Stimulated activated CD4-positive, alpha-beta T cell treated with anti-CD3 and anti-CD28 coated beads, Interleukin-4, amount 100 ng/mL, for 1 hour (primary cell): ENCODE measurements at regions not wholly inside any gene's neighbourhood (a gene's known extent, or its start where the extent isn't known, plus 50 kb on each side); places are given as distances from the start of the nearest gene placed in this dataset.
"Not testable (repeated sequence)": the region's sequence is repeated elsewhere in the genome, so short reads cannot be mapped to it uniquely, and the experiment has no call there.

ENCODE experiments used
- DNase-seq: peaks from one replicate; pipeline ENCODE4 v3.0.0-alpha.2; 2020

DNA sequence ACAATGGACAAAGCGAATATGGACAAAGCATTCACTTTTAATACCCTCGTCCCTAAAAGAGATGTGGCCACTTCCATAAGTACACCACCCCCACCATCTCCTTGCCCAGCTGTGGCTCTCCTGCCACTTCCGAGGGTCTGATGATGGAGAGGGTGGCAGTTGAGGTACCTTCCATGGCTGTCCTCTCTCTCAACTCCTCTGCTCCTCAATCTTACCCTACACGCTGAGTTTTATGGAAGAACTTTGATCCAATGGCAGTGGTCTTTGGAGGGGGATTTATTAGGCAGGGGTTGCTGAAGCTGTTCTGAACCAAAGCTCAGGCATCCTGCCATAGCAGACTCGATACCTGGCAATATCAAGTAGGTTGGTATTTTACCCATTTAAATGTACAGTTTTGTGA is 413.0 kb downstream of the TSHZ3 start:
- DNase-seq, result no peak

DNA sequence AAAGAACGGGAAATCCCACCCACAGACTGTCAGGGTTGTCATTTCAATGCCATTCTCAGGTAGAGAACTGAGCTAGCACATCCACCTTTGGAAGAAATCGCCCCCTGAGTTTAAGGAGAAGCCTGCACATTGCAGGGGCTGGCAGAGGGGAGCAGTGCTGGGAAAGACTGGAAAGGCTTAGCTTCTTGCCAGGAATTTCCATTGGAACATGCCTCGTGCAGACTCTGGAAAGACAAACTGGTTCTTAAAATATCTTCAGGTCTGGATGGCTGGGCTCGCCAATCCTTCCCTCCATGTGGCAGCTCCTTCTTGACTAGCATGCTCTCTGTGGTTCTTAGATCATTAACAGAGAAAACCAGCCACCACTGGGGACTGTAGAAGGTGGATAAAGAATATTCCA is 414.1 kb downstream of the TSHZ3 start:
- no peak for DNase-seq

DNA sequence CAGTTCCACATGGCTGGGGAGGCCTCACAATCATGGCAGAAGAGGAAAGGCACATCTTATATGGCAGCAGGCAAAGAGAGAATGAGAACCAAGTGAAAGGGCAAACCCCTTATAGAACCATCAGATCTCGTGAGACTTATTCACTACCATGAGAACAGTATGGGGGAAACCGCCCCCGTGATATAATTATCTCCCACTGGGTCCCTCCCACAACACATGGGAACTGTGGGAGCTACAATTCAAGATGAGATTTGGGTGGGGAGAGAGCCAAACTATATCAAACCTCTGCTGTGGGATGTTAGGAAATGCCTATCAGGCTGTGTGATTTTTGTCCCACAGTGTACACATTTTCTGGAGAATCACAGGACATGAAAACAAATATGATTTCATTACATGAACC is 415.8 kb downstream of the TSHZ3 start:
- not testable (repeated sequence) for DNase-seq

DNA sequence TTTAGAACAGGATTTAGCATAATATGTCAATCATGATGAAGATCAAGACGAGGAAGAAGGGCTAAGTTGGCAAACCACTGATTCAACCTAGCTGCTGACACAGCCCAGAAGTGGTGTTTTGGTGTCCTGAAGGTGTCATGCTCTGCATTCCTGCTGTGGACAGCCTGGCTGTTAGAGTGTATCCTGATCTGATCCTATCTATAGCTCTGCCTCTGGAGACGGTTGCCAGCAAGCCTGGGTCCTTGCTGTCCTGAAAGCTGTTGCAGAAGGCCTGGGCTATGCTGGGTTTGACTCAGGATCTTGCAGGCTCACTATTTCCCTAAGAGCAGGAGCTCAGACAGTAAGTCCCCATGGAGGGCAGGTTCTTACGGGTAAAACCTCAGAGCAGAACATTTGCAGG is 416.4 kb downstream of the TSHZ3 start:
- no peak for DNase-seq

DNA sequence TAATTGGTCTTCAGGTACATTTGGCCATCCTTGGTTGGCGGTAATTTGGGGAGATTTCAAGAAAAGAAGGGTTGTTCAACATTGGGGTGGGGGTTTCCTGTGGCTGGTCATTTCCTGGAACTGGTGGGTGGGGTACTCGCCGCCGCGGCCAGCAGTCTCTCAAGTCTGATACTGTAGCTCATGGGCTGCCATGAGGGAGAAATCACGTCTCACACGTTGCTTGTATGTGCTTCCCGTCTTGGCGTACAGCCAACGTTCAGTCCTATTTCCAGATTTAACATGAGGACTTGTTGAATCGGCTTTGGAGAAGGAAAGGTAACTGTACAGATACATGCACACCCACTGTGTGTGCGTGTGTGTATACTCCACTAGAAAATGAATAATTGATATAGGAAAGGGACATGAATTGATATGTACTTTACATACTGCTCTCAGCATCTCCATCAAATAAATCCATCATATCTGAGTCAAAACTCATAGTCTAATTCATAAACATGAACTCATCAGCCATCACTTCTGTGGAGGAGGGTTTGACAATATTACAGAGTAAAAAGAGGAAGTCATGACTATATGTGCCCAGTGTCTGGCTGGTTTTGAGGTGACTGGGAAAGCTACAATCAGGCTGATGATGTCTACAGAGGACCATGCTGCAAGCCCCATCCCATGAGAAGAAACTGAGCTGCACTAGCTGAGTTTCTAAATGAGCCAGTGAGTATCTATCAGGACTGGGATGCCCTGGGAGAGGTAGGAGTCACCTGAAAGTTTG is 418.1 kb downstream of the TSHZ3 start:
- DNase-seq, result no peak

DNA sequence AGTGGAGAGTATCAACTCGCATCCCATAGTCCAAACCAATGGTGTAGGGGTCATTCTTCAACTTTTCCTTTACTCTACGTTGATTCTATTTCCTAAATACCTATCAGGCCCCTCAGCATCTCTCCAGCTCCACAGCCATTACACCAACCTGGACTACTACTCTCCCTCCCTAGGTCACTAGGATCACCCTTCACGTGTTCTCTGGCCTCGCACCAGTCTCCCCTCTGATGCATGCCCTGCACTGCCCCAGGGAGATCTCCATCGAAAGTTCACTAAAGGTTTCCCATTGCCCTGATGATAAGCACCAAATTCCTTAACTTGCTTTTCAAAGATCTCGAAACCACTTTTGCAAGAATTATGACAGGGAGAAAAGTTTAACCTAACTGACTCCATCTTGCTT is 421.5 kb downstream of the TSHZ3 start:
- DNase-seq, result no peak

DNA sequence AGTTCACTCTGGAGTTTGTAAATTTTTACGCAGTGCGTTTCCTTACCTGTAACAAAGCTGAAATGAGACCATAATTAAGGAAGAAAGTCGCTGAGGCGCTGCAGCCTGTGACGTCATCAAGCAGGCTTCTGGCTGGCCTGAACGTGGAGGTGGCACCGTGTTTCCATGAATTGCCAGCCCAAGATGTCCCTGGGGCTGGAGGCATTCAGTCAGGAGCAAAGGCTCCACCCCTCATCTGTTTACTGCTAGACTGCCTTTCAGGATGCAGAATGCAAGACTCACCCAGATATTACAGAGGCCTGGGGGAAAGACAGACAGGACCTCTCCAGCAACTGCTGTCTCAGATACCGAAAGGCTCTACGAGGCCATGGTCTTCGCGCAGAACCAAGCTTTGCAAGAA is 424.6 kb downstream of the TSHZ3 start:
- no peak for DNase-seq

DNA sequence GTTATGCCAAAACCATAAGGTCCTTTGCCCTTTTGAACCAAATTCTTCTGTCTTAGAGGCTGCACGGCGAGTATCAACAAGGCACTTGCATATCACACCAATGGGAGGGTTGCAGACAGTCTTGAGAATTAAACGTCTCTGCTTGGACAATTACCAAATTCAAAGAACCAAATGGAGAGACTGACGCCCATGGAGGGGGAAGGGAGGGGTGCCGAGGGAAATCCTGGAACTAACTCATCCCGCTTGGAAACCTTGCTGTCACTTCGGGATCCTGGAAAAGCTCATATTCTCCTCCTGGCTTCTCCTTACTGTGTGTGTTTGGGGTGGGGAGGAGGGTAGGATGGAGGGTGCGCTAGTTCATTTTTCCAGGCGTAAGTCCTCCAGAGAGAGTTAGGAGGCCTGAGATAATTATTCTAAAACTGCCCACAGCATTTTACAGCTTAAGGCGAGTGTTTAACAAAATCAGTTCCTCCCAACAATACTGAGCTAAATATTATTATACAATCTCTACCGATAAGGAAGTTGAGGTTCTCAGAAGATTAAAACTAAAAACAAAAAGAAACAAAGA is 425.1 kb downstream of the TSHZ3 start:
- DNase-seq, result no peak

DNA sequence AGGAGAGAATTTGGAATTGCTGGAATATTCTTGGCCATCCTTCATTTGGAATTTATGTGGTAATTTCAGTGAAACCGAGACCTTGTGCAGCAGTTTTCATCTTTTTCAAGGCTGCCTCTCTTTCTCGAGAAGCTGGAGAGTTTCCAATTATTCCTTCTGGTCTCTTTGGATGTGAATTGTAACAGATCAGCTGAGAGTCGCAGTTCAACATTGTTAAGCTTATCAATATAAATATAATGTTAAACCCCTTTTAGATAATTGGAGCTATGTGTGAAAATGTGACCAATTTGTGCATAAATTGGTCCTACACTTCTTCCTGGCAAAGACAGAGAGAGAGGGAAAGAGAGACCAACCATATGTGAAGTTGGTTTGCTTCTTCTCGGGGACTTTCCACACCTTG is 425.6 kb downstream of the TSHZ3 start:
- DNase-seq, result no peak

DNA sequence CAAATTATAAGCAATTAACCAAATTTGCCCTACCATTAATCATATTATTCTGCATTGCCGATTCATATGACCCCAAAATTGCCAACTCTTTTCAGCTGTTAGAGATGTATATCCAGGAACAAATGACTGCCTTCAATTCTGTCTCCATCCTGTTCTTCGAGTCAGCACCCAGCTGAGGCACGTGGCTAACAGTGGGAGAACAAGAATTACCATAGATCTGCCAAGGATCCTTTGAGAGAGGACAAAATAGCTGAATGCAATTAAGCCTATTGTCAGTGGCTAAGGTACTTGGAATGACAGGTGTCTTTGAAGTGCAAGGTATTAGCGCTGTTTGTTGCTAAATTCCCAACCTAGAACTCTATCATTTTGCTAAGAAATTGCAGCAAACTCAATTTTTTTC is 426.1 kb downstream of the TSHZ3 start:
- DNase-seq, result no peak

DNA sequence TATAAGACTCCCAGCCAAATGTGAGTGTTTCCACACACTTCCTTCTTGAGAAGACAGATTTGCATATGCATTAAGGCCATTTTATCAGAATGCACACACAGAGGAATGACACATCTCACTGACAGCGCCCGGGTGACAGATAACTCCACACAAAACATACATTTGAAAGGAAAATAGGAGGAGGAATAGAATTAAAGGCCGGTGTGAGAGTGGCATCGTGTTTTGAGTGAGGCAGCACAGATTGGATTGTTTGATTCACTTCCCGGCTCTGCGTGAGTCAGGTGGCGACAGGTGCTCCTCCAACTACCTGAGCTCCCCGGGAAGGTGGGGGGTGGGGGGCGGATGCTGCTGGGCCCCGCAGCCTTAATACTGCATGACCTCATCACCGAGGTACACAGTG is 429.0 kb downstream of the TSHZ3 start:
- no peak for DNase-seq

DNA sequence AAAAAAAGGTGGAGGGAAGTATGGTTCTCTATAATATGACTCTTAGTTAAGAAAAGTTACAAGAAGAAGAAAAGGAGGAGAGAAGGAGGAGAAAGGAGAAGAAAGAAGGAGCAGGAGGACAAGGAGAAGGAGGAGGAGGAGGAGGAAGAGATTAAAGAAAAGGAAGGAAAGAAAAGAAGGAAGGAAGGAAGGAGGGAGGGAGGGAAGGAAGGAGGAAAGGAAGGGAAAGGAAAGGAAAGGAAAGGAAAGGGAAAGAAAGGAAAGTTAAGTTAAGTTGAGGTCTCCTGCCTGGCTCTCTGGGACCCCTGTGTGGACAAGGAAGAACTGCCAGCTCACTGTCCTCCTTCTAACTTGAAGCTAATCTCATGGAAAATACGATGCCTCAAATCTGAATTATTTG is 429.5 kb downstream of the TSHZ3 start:
- no peak for DNase-seq

DNA sequence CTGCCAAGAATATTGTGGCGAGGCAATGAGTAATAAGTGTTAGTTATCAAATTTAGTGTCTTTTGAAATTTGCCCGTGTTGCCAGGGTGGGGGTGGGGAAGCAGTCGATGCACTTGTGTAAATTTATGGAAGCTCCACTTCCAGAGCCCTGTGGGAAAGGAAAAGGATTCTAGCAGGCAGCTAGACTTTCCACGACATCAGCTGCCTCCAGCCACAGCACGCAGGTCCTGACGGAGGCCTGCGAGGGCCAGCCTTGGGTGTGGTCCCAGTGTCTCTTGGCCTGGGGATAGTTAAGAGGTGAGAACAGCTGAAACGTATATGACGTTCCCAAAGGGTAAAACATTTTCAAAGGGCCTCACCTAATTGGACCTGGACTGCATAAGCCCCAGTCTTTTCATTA is 433.0 kb downstream of the TSHZ3 start:
- no peak for DNase-seq

DNA sequence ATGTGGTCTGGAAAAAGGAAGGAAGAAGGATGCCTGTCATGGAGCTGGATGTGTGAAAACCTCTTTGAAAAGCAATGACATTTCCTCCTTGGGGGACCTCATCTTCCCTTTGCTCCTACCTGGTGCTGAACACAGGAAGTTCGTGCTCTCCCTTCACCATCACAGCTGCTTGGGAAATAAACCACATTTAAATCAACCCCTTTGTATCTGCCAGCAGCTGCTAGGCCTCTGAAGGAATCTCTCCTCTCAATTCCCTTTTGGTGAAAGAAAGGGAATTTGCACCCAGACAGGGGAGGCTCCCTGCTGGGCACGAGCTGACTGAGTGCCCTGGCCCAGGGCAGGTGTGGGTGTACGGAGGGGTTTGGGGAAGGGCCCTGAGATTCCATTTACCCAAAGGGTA is 437.7 kb downstream of the TSHZ3 start:
- no peak for DNase-seq

DNA sequence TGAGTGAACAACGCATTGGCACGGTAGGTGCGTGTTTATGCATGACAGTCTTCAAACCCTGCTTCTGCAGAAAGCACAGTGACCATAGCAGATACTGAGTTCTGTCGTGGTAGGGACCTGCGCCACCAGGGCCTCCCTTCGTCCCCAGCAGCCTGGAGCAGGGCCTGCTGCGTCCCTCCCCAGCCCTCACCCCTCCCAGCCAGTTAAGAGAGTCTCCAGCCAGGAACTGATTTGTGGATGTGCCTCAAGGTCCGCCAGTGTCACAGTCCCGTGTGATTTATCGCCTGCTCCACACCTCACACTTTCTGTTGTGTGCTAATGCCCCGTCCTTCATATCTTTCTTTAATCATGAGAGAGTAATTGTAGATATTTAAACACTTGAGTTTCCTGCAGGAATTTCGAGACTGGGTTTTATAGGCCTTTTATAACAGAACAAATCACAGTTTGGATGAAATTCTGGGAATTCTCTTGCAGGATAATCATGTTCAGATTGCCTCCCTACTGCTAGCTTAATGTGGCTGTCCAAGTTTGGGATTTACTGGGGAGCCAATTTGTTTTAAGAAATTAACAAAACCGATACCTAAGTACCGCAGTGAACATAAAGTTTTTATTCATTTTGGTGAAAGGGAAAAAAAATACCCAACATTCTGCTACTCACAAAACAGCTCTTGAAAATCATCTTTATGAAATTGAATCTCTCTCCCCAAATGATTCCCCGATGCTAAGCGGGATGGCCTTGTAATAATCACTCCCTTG is 438.6 kb downstream of the TSHZ3 start:
- no peak for DNase-seq

DNA sequence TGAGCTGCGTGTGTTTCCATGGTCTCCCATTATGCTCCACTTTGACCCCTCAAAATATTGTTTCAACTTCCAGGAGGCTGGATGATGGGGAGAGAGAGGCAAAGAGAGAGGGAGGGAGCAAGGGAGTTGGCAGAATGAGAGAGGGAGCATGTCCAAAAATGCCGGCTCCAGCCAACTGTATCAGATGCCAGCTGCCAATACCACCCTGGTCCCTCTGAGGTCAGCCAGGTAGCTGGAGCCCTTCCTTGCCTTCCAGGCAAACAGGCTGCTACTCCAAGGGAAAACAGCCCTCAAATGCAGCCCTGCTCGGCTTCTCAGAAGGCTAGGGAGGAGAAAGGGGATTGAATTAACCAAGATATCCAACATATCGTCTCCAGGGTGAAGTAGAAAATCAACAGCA is 440.0 kb downstream of the TSHZ3 start:
- no peak for DNase-seq

DNA sequence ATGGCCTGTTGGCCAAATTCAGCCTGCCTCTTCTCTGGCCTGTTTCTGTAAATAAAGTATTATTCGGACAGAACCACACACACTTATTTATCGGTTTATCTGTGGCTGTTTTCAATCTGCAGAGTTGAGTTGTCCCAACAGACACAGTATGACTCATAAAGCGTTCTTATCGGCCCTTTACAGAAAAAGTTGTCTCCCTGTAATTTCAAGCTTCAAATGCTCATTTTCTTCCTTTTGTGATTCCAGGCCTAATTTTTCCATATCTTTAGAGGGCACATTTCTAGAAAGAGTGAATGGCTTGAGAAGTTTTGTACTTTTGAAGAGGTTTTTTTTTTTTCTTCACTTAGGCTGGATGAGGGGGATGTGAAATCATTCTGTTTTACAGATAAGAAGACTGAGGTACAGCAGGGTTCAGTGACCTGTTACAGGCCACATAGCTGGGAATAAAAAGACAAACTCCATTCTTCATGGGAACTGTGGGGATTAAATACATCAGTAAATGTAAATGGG is 440.9 kb downstream of the TSHZ3 start:
- DNase-seq, result no peak

DNA sequence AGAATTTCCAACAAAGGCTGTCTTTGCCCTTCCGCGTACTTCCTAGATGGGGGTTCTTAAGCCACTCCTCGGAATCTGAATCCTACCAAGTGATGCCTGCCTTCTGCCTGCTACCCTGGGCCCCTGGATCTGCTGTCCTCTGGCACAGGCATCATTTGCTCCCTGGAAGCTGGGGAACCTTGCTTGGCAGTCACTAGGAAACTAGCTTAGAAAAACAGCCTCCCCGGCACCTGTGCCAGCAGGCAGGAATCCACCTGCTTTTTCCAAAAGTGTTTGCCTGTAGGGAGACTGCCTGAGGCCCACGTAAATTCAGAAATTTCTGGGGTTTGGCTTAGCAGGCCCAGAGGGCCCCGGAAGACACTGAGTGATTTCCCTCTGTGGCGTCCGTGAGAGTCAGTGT is 442.4 kb downstream of the TSHZ3 start:
- no peak for DNase-seq

DNA sequence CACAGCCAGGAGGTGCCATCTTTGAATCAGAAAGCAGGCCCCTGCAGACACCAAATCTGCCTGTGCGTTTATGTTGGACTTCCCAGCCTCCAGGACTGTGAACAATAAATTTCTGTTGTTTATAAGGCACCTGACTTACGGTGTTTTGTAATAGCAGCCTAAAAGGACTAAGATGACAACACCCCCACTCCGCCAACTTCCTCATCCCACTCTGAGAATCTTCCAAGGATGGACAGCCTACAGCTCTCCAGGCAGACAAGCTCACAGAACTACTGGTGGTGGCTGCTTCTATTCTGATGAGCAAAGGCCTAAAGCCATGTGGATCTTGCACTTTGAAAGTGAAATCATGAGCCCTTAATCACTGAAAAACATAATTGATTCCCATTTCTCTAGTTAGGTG is 449.2 kb downstream of the TSHZ3 start:
- no peak for DNase-seq

DNA sequence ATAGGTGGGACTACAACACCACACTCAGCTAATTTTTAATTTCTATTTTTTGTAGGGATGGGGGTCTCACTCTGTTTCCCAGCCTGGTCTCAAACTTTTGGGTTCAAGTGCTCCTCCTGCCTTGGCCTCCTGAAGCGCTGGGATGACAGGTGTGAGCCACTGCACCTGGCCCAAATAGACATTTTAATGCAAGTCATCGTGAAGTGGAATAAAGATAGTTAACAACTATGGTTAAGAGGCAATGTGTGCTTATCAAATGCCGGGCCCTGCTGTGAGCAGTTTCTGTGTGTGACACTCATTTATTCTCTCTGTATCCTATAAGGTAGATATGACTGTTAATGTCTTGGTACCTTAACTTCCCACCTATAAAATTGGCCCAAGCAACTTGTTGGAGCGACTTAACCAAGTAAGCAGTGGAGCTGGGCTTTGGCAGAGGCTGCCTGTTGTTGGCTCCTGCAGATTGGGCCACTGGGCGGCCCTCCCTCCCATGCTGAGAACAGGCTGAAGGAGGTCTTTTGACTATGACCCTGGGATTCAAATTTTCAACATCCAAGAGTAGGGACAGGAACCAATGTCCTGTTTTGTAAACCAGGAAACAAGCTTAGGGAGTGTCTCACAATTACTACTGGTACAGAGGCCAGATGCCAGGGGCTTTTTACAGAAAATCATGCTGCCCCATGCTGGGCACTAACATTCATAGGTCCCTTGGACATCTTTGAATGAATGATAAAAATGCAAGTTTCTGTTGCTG is 450.7 kb downstream of the TSHZ3 start:
- DNase-seq, result no peak

DNA sequence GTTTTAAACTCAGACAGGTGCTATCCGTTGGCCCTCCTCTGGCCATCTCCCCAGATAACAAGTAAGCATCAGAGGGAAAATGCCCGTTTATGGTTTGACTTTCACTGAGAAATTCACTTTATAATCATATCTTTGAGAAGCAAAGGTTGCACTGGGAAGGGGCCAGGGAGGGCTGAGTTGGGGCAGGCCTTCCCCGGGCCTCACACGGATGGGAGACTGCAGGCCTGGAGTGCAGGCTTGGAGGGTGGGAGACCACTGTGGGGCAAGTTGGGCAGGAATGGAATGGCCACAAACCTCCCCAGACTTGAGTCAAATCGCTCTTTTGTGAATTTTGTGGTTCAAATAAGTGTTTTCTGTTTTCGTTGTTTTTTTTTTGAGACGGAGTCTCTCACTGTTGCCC is 451.7 kb downstream of the TSHZ3 start:
- DNase-seq, result no peak

DNA sequence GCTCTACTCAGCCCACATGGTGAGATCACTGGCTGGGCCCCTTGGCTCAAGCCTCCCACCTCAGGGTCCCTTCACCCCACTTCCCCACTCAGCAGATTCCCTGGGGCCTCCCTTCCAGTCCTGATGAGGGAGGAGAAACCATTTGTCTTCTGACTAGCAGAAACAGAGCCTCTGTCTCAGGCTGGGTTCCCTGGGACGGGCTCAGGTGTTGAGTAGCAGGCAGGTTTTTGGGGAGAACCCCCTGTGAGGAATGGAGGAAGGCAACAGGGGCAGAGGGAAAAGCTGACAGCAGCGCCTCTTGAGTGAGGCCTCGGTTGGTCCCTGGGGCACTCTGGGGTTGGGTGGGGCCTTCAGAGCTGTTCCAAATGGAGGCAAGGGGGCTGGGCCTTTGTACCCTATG is 452.2 kb downstream of the TSHZ3 start:
- no peak for DNase-seq

DNA sequence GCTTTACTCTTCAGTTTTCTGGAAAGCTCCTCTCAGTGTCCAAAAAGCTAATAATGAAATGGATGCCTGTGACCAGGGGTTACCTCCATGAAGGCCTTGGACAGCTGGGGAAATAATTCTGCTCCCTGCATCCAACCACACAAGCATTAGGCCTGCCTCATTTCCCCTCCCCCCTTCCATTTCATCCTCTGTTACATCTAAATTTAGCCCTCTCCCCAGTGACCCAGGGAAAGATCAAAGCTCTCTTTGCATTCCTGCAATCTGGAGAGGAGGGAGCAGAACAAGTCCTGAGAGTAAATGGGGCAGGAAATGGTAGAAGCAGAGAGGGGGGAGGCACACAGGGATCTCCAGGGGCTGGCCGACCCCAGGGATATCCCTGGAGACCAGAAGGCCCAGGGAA is 452.7 kb downstream of the TSHZ3 start:
- no peak for DNase-seq

DNA sequence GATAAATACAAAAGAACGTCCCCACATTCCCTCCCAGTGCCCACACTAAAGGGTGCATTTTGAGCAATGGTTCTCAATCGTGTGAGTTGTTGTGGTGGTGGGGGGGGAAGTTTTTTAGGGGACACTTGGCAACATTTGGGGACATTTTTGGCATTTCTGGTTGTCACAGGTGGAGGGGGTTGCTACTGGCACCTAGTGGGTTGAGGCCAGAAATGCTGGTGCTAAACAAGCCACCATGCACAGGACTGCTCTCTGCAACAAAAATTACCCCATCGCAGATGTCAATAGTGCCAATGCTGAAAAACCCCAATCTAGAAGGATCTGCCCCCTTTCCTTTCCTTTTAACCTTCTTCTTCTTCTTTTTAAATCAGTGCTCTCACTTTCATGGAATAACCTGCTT is 453.3 kb downstream of the TSHZ3 start:
- no peak for DNase-seq
